ENCODE measurements at regions not wholly inside any gene's neighbourhood (a gene's known extent, or its start where the extent isn't known, plus 50 kb on each side); places are given as distances from the start of the nearest gene placed in this dataset.
"Not testable (repeated sequence)": the region's sequence is repeated elsewhere in the genome, so short reads cannot be mapped to it uniquely, and the experiment has no call there.

GRCh38 chr10:90224791-90225566 lies 523.6 kb downstream of the KIF20B start:
- no peak overlapping the region for H3K4me3 Mint-ChIP-seq (ENCODE audit: unreplicated experiment)
- DNase-seq (ENCODE audit: low spot score) = no peak
- H3K9me3 Mint-ChIP-seq (ENCODE audit: unreplicated experiment) = no peaks in the 10 kb centered on the region
- H3K27ac Mint-ChIP-seq (ENCODE audit: unreplicated experiment) = no peak overlapping the region
- H3K36me3 Mint-ChIP-seq (ENCODE audit: low read depth, unreplicated experiment) = no peaks in the 10 kb centered on the region
- H3K4me1 Mint-ChIP-seq (ENCODE audit: unreplicated experiment) = no peaks in the 10 kb centered on the region
- H3K27me3 Mint-ChIP-seq (ENCODE audit: unreplicated experiment) = no peaks in the 10 kb centered on the region
- TF ChIP-seq CTCF (IDR thresholded peaks at IDR 0.05; ENCODE audit: unreplicated experiment) = no peak

- H3K27me3 Mint-ChIP-seq (ENCODE audit: unreplicated experiment) = no peaks in the 10 kb centered on the region
- no peaks in the 10 kb centered on the region for H3K9me3 Mint-ChIP-seq (ENCODE audit: unreplicated experiment)
- H3K27ac Mint-ChIP-seq (ENCODE audit: unreplicated experiment) = no peak overlapping the region
- no peak overlapping the region for H3K4me3 Mint-ChIP-seq (ENCODE audit: unreplicated experiment)
- H3K36me3 Mint-ChIP-seq (ENCODE audit: low read depth, unreplicated experiment) = no peaks in the 10 kb centered on the region
- TF ChIP-seq CTCF (IDR thresholded peaks at IDR 0.05; ENCODE audit: unreplicated experiment) = no peak
- no peak for DNase-seq (ENCODE audit: low spot score)
- H3K4me1 Mint-ChIP-seq (ENCODE audit: unreplicated experiment) = no peaks in the 10 kb centered on the region
Measured at GRCh38 chr10:90226517-90226916, 525.1 kb downstream of the KIF20B start.

- no peak for DNase-seq (ENCODE audit: low spot score)
- no peak for TF ChIP-seq CTCF (IDR thresholded peaks at IDR 0.05; ENCODE audit: unreplicated experiment)
- Mint-ChIP-seq H3K4me3 (ENCODE audit: unreplicated experiment) (no peak overlapping the region), H3K4me1 (ENCODE audit: unreplicated experiment) (no peaks in the 10 kb centered on the region), H3K27ac (ENCODE audit: unreplicated experiment) (no peak overlapping the region), H3K27me3 (ENCODE audit: unreplicated experiment) (no peaks in the 10 kb centered on the region), H3K9me3 (ENCODE audit: unreplicated experiment) (no peaks in the 10 kb centered on the region), H3K36me3 (ENCODE audit: low read depth, unreplicated experiment) (no peaks in the 10 kb centered on the region)
Measured at GRCh38 chr10:90227217-90227656, 525.8 kb downstream of the KIF20B start.

- TF ChIP-seq CTCF (IDR thresholded peaks at IDR 0.05; ENCODE audit: unreplicated experiment) = no peak
- H3K9me3 Mint-ChIP-seq (ENCODE audit: unreplicated experiment) = no peaks in the 10 kb centered on the region
- H3K36me3 Mint-ChIP-seq (ENCODE audit: low read depth, unreplicated experiment) = no peaks in the 10 kb centered on the region
- no peak overlapping the region for H3K4me3 Mint-ChIP-seq (ENCODE audit: unreplicated experiment)
- no peaks in the 10 kb centered on the region for H3K27me3 Mint-ChIP-seq (ENCODE audit: unreplicated experiment)
- no peaks in the 10 kb centered on the region for H3K4me1 Mint-ChIP-seq (ENCODE audit: unreplicated experiment)
- DNase-seq (ENCODE audit: low spot score) = no peak
- H3K27ac Mint-ChIP-seq (ENCODE audit: unreplicated experiment) = no peak overlapping the region
Measured at GRCh38 chr10:90227786-90228185, 526.4 kb downstream of the KIF20B start.

GRCh38 chr10:90229486-90229885 lies 528.1 kb downstream of the KIF20B start:
- no peaks in the 10 kb centered on the region for H3K36me3 Mint-ChIP-seq (ENCODE audit: low read depth, unreplicated experiment)
- no peak for TF ChIP-seq CTCF (IDR thresholded peaks at IDR 0.05; ENCODE audit: unreplicated experiment)
- H3K27ac Mint-ChIP-seq (ENCODE audit: unreplicated experiment) = no peak overlapping the region
- no peak overlapping the region for H3K4me3 Mint-ChIP-seq (ENCODE audit: unreplicated experiment)
- no peak for DNase-seq (ENCODE audit: low spot score)
- H3K27me3 Mint-ChIP-seq (ENCODE audit: unreplicated experiment) = no peaks in the 10 kb centered on the region
- no peaks in the 10 kb centered on the region for H3K9me3 Mint-ChIP-seq (ENCODE audit: unreplicated experiment)
- H3K4me1 Mint-ChIP-seq (ENCODE audit: unreplicated experiment) = no peaks in the 10 kb centered on the region

GRCh38 chr10:90233805-90234204 lies 532.4 kb downstream of the KIF20B start:
- H3K4me1 Mint-ChIP-seq (ENCODE audit: unreplicated experiment); DNase-seq (ENCODE audit: low spot score); H3K4me3 Mint-ChIP-seq (ENCODE audit: unreplicated experiment); H3K27me3 Mint-ChIP-seq (ENCODE audit: unreplicated experiment); H3K27ac Mint-ChIP-seq (ENCODE audit: unreplicated experiment); H3K9me3 Mint-ChIP-seq (ENCODE audit: unreplicated experiment); H3K36me3 Mint-ChIP-seq (ENCODE audit: low read depth, unreplicated experiment): not testable (repeated sequence)

All from endothelial cell (in vitro differentiated cells).